Activated naive CD4-positive, alpha-beta T cell treated with anti-CD3 and anti-CD28 coated beads, Interleukin-2, amount 50 U/mL, for 72 hours (primary cell): ENCODE measurements at regions not wholly inside any gene's neighbourhood (a gene's known extent, or its start where the extent isn't known, plus 50 kb on each side); places are given as distances from the start of the nearest gene placed in this dataset.

Experiments
- ATAC-seq, 2 donors: fragments of 150-1000 bp; cut with Tn5 transposase; 2 replicates each; pipeline ENCODE4 v1.10.0; 2021; ENCODE audit warnings: mild to moderate bottlenecking in 2 of 2, moderate library complexity in 2 of 2
- DNase-seq, 2 donors: peaks; one replicate each; pipeline ENCODE4 v3.0.0; 2021 to 2022; ENCODE audit warnings: low spot score in 2 of 2
- H3K27ac Mint-ChIP-seq, 2 donors: one replicate each; pipeline ENCODE4 v1.8.0; 2022; ENCODE audit warnings: mild to moderate bottlenecking in 2 of 2, mixed read lengths in 2 of 2
- H3K36me3 Mint-ChIP-seq, 2 donors: one replicate each; pipeline ENCODE4 v1.8.0; 2022; ENCODE audit warnings: mixed read lengths in 2 of 2
- H3K9me3 Mint-ChIP-seq, 2 donors: one replicate each; pipeline ENCODE4 v1.8.0; 2022; ENCODE audit warnings: mixed read lengths in 2 of 2

- DNase-seq: peak in 1 of 2 donors; percentile 34
- no peaks in the 10 kb centered on the region for H3K36me3 Mint-ChIP-seq
- H3K9me3 Mint-ChIP-seq: no peaks in the 10 kb centered on the region
- peak in 1 of 2 donors; percentile 27 for ATAC-seq
- H3K27ac Mint-ChIP-seq: peak overlapping the region in 1 of 2 donors; percentile 40
Measured at GRCh38 chr11:110376711-110377324, 52.9 kb upstream of the FDX1 start.

DNA sequence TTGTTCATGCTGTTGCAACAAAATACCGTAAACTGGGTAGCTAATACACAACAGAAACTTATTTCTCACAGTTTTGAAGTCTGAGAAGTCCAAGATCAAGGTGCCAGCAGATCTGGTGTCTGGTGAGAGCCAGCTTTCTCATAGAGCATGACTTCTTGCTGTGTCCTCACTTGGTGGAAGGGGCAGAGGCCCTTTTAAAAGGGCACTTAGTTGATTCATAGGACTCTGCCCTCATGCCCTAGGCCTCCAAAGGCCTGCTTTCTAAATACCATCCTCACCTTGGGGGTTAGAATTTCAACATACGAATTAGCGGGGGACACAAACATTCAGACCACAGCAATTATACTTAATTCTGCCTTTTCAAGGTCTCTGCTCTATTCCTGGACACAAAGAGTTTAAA, 52.3 kb upstream of the FDX1 start:
- no peaks in the 10 kb centered on the region for H3K36me3 Mint-ChIP-seq
- H3K9me3 Mint-ChIP-seq: no peaks in the 10 kb centered on the region
- DNase-seq: no peak
- no peak for ATAC-seq
- no peak overlapping the region for H3K27ac Mint-ChIP-seq

GRCh38 chr11:110379261-110379660, 50.5 kb upstream of the FDX1 start:
- no peak overlapping the region for H3K27ac Mint-ChIP-seq
- H3K36me3 Mint-ChIP-seq: no peaks in the 10 kb centered on the region
- ATAC-seq (no peak), DNase-seq (no peak)
- no peaks in the 10 kb centered on the region for H3K9me3 Mint-ChIP-seq

- H3K36me3 Mint-ChIP-seq: no peaks in the 10 kb centered on the region
- H3K9me3 Mint-ChIP-seq: no peaks in the 10 kb centered on the region
- no peak overlapping the region for H3K27ac Mint-ChIP-seq
- DNase-seq (no peak), ATAC-seq (no peak)
Measured at GRCh38 chr11:110379936-110380335, 49.8 kb upstream of the FDX1 start.
